ENCODE measurements at regions not wholly inside any gene's neighbourhood (a gene's known extent, or its start where the extent isn't known, plus 50 kb on each side); places are given as distances from the start of the nearest gene placed in this dataset.

GRCh38 chr18:73750052-73750451 is 397.6 kb downstream of the FBXO15 start:
- DNase-seq (ENCODE audit: extremely low read depth, low read depth) = no peak
- TF ChIP-seq CTCF (IDR thresholded peaks at IDR 0.05; ENCODE audit: low read depth, low read length) = no peak

- no peak for TF ChIP-seq CTCF (IDR thresholded peaks at IDR 0.05; ENCODE audit: low read depth, low read length)
Observed at GRCh38 chr18:73749304-73749703, 398.3 kb downstream of the FBXO15 start.

GRCh38 chr18:73748731-73749130 is 398.9 kb downstream of the FBXO15 start:
- no peak for DNase-seq (ENCODE audit: extremely low read depth, low read depth)

More at GRCh38 chr18:73749304-73749703, 398.3 kb downstream of the FBXO15 start:
- no peak for DNase-seq (ENCODE audit: extremely low read depth, low read depth)

GRCh38 chr18:73746101-73746500 is 401.5 kb downstream of the FBXO15 start:
- TF ChIP-seq CTCF (IDR thresholded peaks at IDR 0.05; ENCODE audit: low read depth, low read length) = no peak

More at GRCh38 chr18:73748731-73749130, 398.9 kb downstream of the FBXO15 start:
- no peak for TF ChIP-seq CTCF (IDR thresholded peaks at IDR 0.05; ENCODE audit: low read depth, low read length)

GRCh38 chr18:73742957-73743356 is 404.7 kb downstream of the FBXO15 start:
- DNase-seq (ENCODE audit: extremely low read depth, low read depth) = no peak
- TF ChIP-seq CTCF (IDR thresholded peaks at IDR 0.05; ENCODE audit: low read depth, low read length) = no peak

More at GRCh38 chr18:73746101-73746500, 401.5 kb downstream of the FBXO15 start:
- no peak for DNase-seq (ENCODE audit: extremely low read depth, low read depth)

GRCh38 chr18:73741946-73742345 is 405.7 kb downstream of the FBXO15 start:
- DNase-seq (ENCODE audit: extremely low read depth, low read depth) = no peak
- TF ChIP-seq CTCF (IDR thresholded peaks at IDR 0.05; ENCODE audit: low read depth, low read length) = no peak

GRCh38 chr18:73739098-73739497 is 408.5 kb downstream of the FBXO15 start:
- no peak for DNase-seq (ENCODE audit: extremely low read depth, low read depth)
- TF ChIP-seq CTCF (IDR thresholded peaks at IDR 0.05; ENCODE audit: low read depth, low read length) = no peak
